ENCODE measurements at regions not wholly inside any gene's neighbourhood (a gene's known extent, or its start where the extent isn't known, plus 50 kb on each side); places are given as distances from the start of the nearest gene placed in this dataset.

- TF ChIP-seq ZNF26 (tag by site-specific recombination; IDR thresholded peaks at IDR 0.05), result no peak
- TF ChIP-seq MEIS1 (CRISPR knock-in tag; IDR thresholded peaks at IDR 0.05; ENCODE audit: borderline replicate concordance), result no peak
- no peak for TF ChIP-seq ZNF366 (tag by site-specific recombination; conservative IDR thresholded peaks at IDR 0.05)
- no peak for TF ChIP-seq ZNF660 (tag by site-specific recombination; IDR thresholded peaks at IDR 0.05)
- no peak for TF ChIP-seq OVOL3 (tag by site-specific recombination; IDR thresholded peaks at IDR 0.05)
- no peak for TF ChIP-seq ZNF2 (tag by site-specific recombination; IDR thresholded peaks at IDR 0.05)
- TF ChIP-seq ZNF555 (tag by site-specific recombination; conservative IDR thresholded peaks at IDR 0.05), result no peak
- TF ChIP-seq GLI2 (tag by site-specific recombination; IDR thresholded peaks at IDR 0.05; ENCODE audit: borderline replicate concordance, low read depth), result no peak
- TF ChIP-seq ZFP37 (tag by site-specific recombination; IDR thresholded peaks at IDR 0.05), result no peak
These were observed 900.3 kb upstream of the SORCS1 start (continued) for GRCh38 chr10:108064746-108065260.

DNA sequence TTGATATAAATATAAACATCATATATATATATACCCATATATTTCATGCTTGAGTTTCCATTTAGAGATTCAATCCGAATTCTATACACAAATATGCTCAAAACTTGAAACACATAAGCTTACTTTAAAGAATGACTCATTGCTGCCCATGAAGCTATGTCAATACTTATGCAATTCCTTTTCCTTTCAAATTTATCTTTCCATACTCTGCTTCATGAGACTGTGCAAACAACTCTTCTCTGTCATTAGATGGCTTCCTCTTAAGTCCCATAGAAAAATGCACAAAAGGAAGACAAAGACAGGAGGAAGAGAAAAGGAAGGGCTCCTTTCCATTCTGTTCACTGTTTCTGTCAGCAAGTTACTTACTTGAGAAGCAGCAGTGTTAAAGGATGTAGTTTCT, 895.7 kb upstream of the SORCS1 start:
- no peaks in the 10 kb centered on the region for H3K9me3 ChIP-seq (ENCODE audit: control insufficient read depth, insufficient read depth, low read depth, low read length)
- ChIA-PET POLR2A (no interaction called here), CTCF (interaction anchor here (0.6 kb wide), 1 partner anchor 612 kb away, joined by 3 read pairs; no protein-coding TSS in a partner anchor)
- no peak overlapping the region for H3K27ac ChIP-seq (ENCODE audit: extremely low read depth, low read depth, low read length)
- H3K36me3 ChIP-seq (ENCODE audit: control insufficient read depth in 2 of 2, insufficient read depth in 1 of 2, low read length in 2 of 2), result no peaks in the 10 kb centered on the region
- H3K4me1 ChIP-seq (ENCODE audit: control insufficient read depth, insufficient read depth, low read length), result no peaks in the 10 kb centered on the region
- no peak overlapping the region for H3K4me3 ChIP-seq (ENCODE audit: low read depth, low read length)
- TF ChIP-seq ZNF140 (tag by site-specific recombination; IDR thresholded peaks at IDR 0.05) (no peak), ZNF302 (tag by site-specific recombination; IDR thresholded peaks at IDR 0.05; ENCODE audit: low read depth) (no peak), ZSCAN16 (tag by site-specific recombination; IDR thresholded peaks at IDR 0.05) (no peak), ZNF629 (tag by site-specific recombination; IDR thresholded peaks at IDR 0.05) (no peak), ZNF600 (tag by site-specific recombination; IDR thresholded peaks at IDR 0.05) (no peak), ZNF274 (IDR thresholded peaks at IDR 0.05; ENCODE audit: low read length) (no peak), ZNF274 (tag by site-specific recombination; IDR thresholded peaks at IDR 0.05; ENCODE audit: borderline replicate concordance) (no peak), ZNF10 (tag by site-specific recombination; IDR thresholded peaks at IDR 0.05) (no peak), KLF16 (tag by site-specific recombination; IDR thresholded peaks at IDR 0.05) (no peak), ZNF76 (tag by site-specific recombination; IDR thresholded peaks at IDR 0.05; ENCODE audit: borderline replicate concordance, low read depth) (no peak), GFI1B (tag by site-specific recombination; IDR thresholded peaks at IDR 0.05) (no peak), ZNF670 (tag by site-specific recombination; IDR thresholded peaks at IDR 0.05; ENCODE audit: low read depth) (no peak), ZNF560 (tag by site-specific recombination; IDR thresholded peaks at IDR 0.05; ENCODE audit: borderline replicate concordance) (no peak), PRDM4 (tag by site-specific recombination; IDR thresholded peaks at IDR 0.05) (no peak)
- TF ChIP-seq, protein P1, sequence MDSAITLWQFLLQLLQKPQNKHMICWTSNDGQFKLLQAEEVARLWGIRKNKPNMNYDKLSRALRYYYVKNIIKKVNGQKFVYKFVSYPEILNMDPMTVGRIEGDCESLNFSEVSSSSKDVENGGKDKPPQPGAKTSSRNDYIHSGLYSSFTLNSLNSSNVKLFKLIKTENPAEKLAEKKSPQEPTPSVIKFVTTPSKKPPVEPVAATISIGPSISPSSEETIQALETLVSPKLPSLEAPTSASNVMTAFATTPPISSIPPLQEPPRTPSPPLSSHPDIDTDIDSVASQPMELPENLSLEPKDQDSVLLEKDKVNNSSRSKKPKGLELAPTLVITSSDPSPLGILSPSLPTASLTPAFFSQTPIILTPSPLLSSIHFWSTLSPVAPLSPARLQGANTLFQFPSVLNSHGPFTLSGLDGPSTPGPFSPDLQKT (IDR thresholded peaks at IDR 0.05; ENCODE audit: borderline replicate concordance, low read depth, low read length), result no peak
